Vagina (tissue), 2 donors: ENCODE measurements at regions not wholly inside any gene's neighbourhood (a gene's known extent, or its start where the extent isn't known, plus 50 kb on each side); places are given as distances from the start of the nearest gene placed in this dataset.

Experiments used
- DNase-seq, 2 donors: peaks; one replicate each; pipeline ENCODE4 v3.0.0-alpha.2; 2017; ENCODE audit errors: extremely low spot score in 2 of 2
- H3K27ac ChIP-seq: fragments of 200-600 bp; sonication (generic); one replicate; pipeline ENCODE4 v1.5.1; 2019
- H3K27me3 ChIP-seq: fragments of 200-600 bp; sonication (generic); one replicate; pipeline ENCODE4 v1.5.1; 2019
- H3K36me3 ChIP-seq, 2 donors: fragments of 200-600 bp; sonication (generic); one replicate each; pipeline ENCODE4 v1.5.1; 2017 to 2019
- H3K4me1 ChIP-seq: fragments of 200-600 bp; sonication (generic); one replicate; pipeline ENCODE4 v1.5.1; 2019
- H3K4me3 ChIP-seq, 2 donors: fragments of 200-600 bp; sonication (generic); 1 replicate in 1 of 2; 2 replicates in 1 of 2; pipeline ENCODE4 v1.5.1; 2016 to 2019
- H3K9me3 ChIP-seq: fragments of 200-600 bp; sonication (generic); one replicate; pipeline ENCODE4 v1.5.1; 2019
- CTCF ChIP-seq, 3 experiments: fragments of 450-650 bp in 2 of 3; fragments of 200-600 bp in 1 of 3; sonication (generic) in 1 of 3; IDR thresholded peaks; one replicate each; pipeline ENCODE4 v1.5.1; 2017 to 2019; ENCODE audit warnings: antibody characterized with exemption in 3 of 3, mild to moderate bottlenecking in 2 of 3, moderate library complexity in 2 of 3
- POLR2A ChIP-seq, 2 donors: fragments of 450-650 bp; IDR thresholded peaks; one replicate each; pipeline ENCODE4 v1.6.1; 2017; ENCODE audit warnings: antibody characterized with exemption in 2 of 2, mild to moderate bottlenecking in 2 of 2, moderate library complexity in 2 of 2
- POLR2AphosphoS5 ChIP-seq, 2 donors: sonication (generic); formaldehyde crosslinking; IDR thresholded peaks; one replicate each; pipeline ENCODE4 v1.9.0; 2017; ENCODE audit warnings: antibody characterized with exemption in 2 of 2, mild to moderate bottlenecking in 2 of 2, low read depth in 1 of 2; ENCODE audit not compliant: insufficient read depth in 1 of 2
- intact Hi-C: fragments of 100-400 bp; cut with DNase I; formaldehyde crosslinking; loops from one replicate; pipeline ENCODE4 v1.15.1; 2023

DNA sequence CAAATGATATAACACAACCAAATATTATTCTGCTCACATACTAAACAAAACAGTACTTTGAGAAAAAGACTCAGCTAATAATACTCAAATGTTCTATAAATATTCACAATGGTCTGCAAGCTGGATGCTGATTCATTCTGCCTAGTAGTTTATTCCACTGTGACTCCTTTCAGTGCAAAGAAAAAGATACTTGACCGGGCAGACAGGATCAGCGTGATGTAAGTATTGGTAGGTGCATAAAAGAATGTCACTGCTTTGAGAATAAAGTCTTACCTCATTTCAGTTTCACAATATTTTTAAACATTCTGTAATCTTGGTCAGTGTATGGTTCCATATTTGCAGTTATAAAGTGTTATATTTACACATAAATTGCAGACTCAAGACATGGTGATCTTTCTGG lies 223.0 kb upstream of the NUDT12 start:
- Histone ChIP-seq H3K27ac (no peak overlapping the region), H3K4me1 (no peaks in the 10 kb centered on the region), H3K9me3 (no peaks in the 10 kb centered on the region), H3K4me3 (no peak overlapping the region), H3K36me3 (no peaks in the 10 kb centered on the region), H3K27me3 (no peaks in the 10 kb centered on the region)
- no peak for TF ChIP-seq POLR2A (IDR thresholded peaks at IDR 0.05)
- no peak for TF ChIP-seq POLR2AphosphoS5 (IDR thresholded peaks at IDR 0.05; ENCODE audit: insufficient read depth in 1 of 2, low read depth in 1 of 2)
- no peak for TF ChIP-seq CTCF (IDR thresholded peaks at IDR 0.05)
- no peak for DNase-seq
- intact Hi-C loops = no loop called here

DNA sequence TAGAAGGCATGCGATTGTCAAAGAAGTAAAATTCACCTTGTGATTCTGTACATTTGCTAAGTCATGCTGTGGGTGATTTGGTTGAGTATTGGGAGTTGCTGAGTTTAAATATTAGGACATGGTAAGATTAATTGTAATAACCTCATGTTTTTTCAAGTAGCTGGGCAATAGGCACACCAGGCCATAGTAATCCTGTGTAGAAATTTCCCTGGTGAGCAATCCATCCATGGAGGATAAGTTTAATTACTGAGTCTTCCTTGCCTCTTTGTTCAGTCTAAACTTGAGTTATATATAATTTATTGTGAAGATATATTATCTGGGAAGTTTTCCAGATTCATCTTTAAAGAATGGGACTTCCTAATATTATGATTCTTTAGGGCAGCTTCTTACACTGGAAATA lies 221.1 kb upstream of the NUDT12 start:
- Histone ChIP-seq H3K36me3 (no peaks in the 10 kb centered on the region), H3K27me3 (no peaks in the 10 kb centered on the region), H3K4me1 (no peaks in the 10 kb centered on the region), H3K9me3 (no peaks in the 10 kb centered on the region), H3K27ac (no peak overlapping the region), H3K4me3 (no peak overlapping the region)
- TF ChIP-seq POLR2A (IDR thresholded peaks at IDR 0.05) = no peak
- no peak for TF ChIP-seq POLR2AphosphoS5 (IDR thresholded peaks at IDR 0.05; ENCODE audit: insufficient read depth in 1 of 2, low read depth in 1 of 2)
- TF ChIP-seq CTCF (IDR thresholded peaks at IDR 0.05) = no peak
- no peak for DNase-seq
- intact Hi-C loops = no loop called here

GRCh38 chr5:103780794-103781193 lies 218.2 kb upstream of the NUDT12 start:
- DNase-seq = no peak
- no peak for TF ChIP-seq CTCF (IDR thresholded peaks at IDR 0.05)
- TF ChIP-seq POLR2A (IDR thresholded peaks at IDR 0.05) = no peak
- no peak for TF ChIP-seq POLR2AphosphoS5 (IDR thresholded peaks at IDR 0.05; ENCODE audit: insufficient read depth in 1 of 2, low read depth in 1 of 2)

GRCh38 chr5:103774721-103775120 lies 212.1 kb upstream of the NUDT12 start:
- no peak for DNase-seq
- H3K36me3 ChIP-seq = no peaks in the 10 kb centered on the region
- H3K27ac ChIP-seq = no peak overlapping the region
- H3K9me3 ChIP-seq = no peaks in the 10 kb centered on the region
- no peaks in the 10 kb centered on the region for H3K27me3 ChIP-seq
- no peaks in the 10 kb centered on the region for H3K4me1 ChIP-seq
- no peak for TF ChIP-seq POLR2AphosphoS5 (IDR thresholded peaks at IDR 0.05; ENCODE audit: insufficient read depth in 1 of 2, low read depth in 1 of 2)
- TF ChIP-seq POLR2A (IDR thresholded peaks at IDR 0.05) = no peak
- TF ChIP-seq CTCF (IDR thresholded peaks at IDR 0.05) = no peak
- intact Hi-C loops = no loop called here
- no peak overlapping the region for H3K4me3 ChIP-seq

More at GRCh38 chr5:103780794-103781193, 218.2 kb upstream of the NUDT12 start:
- intact Hi-C loops = no loop called here
- Histone ChIP-seq H3K27ac (no peak overlapping the region), H3K9me3 (no peaks in the 10 kb centered on the region), H3K27me3 (no peaks in the 10 kb centered on the region), H3K36me3 (no peaks in the 10 kb centered on the region), H3K4me1 (no peaks in the 10 kb centered on the region), H3K4me3 (no peak overlapping the region)

DNA sequence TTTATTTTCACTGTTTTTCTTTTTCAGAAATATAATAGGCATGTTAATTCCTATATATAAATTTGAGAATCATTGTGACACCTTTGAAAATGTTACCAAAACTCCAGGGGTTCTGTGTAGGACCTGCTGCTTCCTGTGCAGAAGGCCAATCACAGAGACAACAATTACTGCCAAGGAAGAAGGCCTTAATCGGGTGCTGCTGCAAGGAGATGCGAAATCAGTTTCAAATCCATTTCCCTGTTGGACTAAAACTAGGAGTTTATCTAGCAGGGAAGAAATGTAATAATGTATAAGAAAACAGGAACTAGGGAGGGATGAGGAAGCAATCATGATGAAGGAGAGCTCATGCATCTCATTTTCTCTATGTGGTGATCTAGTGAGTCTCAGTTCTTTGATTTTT lies 209.7 kb upstream of the NUDT12 start:
- Histone ChIP-seq H3K4me1 (no peaks in the 10 kb centered on the region), H3K27ac (no peak overlapping the region), H3K9me3 (no peaks in the 10 kb centered on the region), H3K36me3 (no peaks in the 10 kb centered on the region), H3K4me3 (no peak overlapping the region), H3K27me3 (no peaks in the 10 kb centered on the region)
- intact Hi-C loops = no loop called here
- TF ChIP-seq CTCF (IDR thresholded peaks at IDR 0.05) (no peak), POLR2A (IDR thresholded peaks at IDR 0.05) (no peak), POLR2AphosphoS5 (IDR thresholded peaks at IDR 0.05; ENCODE audit: insufficient read depth in 1 of 2, low read depth in 1 of 2) (no peak)
- DNase-seq = no peak
